ENCODE measurements at regions not wholly inside any gene's neighbourhood (a gene's known extent, or its start where the extent isn't known, plus 50 kb on each side); places are given as distances from the start of the nearest gene placed in this dataset.

GRCh38 chr1:229048896-229049295 is 222.0 kb upstream of the RAB4A start:
- TF ChIP-seq CTCF (IDR thresholded peaks at IDR 0.05; ENCODE audit: low read depth, low read length), result no peak
- Histone ChIP-seq H3K9me3 (ENCODE audit: severe bottlenecking) (no peaks in the 10 kb centered on the region), H3K36me3 (no peaks in the 10 kb centered on the region), H3K27ac (no peak overlapping the region), H3K27me3 (ENCODE audit: insufficient read depth, low read depth, severe bottlenecking) (no peaks in the 10 kb centered on the region), H3K4me3 (ENCODE audit: low read depth, low read length) (no peak overlapping the region)
- no peak for DNase-seq

GRCh38 chr1:229056046-229056445 is 214.9 kb upstream of the RAB4A start:
- H3K27me3 ChIP-seq (ENCODE audit: insufficient read depth, low read depth, severe bottlenecking), result no peaks in the 10 kb centered on the region
- H3K36me3 ChIP-seq, result no peaks in the 10 kb centered on the region
- no peak for DNase-seq
- TF ChIP-seq CTCF (IDR thresholded peaks at IDR 0.05; ENCODE audit: low read depth, low read length), result no peak
- H3K27ac ChIP-seq, result no peak overlapping the region
- no peak overlapping the region for H3K4me3 ChIP-seq (ENCODE audit: low read depth, low read length)
- no peaks in the 10 kb centered on the region for H3K9me3 ChIP-seq (ENCODE audit: severe bottlenecking)

- no peaks in the 10 kb centered on the region for H3K27me3 ChIP-seq (ENCODE audit: insufficient read depth, low read depth, severe bottlenecking)
- H3K9me3 ChIP-seq (ENCODE audit: severe bottlenecking), result no peaks in the 10 kb centered on the region
- H3K4me3 ChIP-seq (ENCODE audit: low read depth, low read length), result no peak overlapping the region
- no peak for TF ChIP-seq CTCF (IDR thresholded peaks at IDR 0.05; ENCODE audit: low read depth, low read length)
- no peak for DNase-seq
- H3K27ac ChIP-seq, result no peak overlapping the region
- H3K36me3 ChIP-seq, result no peaks in the 10 kb centered on the region
Observed at GRCh38 chr1:229058111-229058561, 212.8 kb upstream of the RAB4A start.

GRCh38 chr1:229058729-229059128 is 212.2 kb upstream of the RAB4A start:
- TF ChIP-seq CTCF (IDR thresholded peaks at IDR 0.05; ENCODE audit: low read depth, low read length), result no peak
- H3K36me3 ChIP-seq, result no peaks in the 10 kb centered on the region
- H3K27me3 ChIP-seq (ENCODE audit: insufficient read depth, low read depth, severe bottlenecking), result no peaks in the 10 kb centered on the region
- H3K4me3 ChIP-seq (ENCODE audit: low read depth, low read length), result no peak overlapping the region
- H3K27ac ChIP-seq, result no peak overlapping the region
- no peak for DNase-seq
- H3K9me3 ChIP-seq (ENCODE audit: severe bottlenecking), result no peaks in the 10 kb centered on the region

GRCh38 chr1:229059671-229060539 is 211.0 kb upstream of the RAB4A start:
- Histone ChIP-seq H3K36me3 (no peaks in the 10 kb centered on the region), H3K27me3 (ENCODE audit: insufficient read depth, low read depth, severe bottlenecking) (no peaks in the 10 kb centered on the region), H3K27ac (no peak overlapping the region), H3K4me3 (ENCODE audit: low read depth, low read length) (no peak overlapping the region), H3K9me3 (ENCODE audit: severe bottlenecking) (no peaks in the 10 kb centered on the region)
- TF ChIP-seq CTCF (IDR thresholded peaks at IDR 0.05; ENCODE audit: low read depth, low read length), result no peak
- no peak for DNase-seq
